Suprapubic skin (tissue), 4 donors: ENCODE measurements at regions not wholly inside any gene's neighbourhood (a gene's known extent, or its start where the extent isn't known, plus 50 kb on each side); places are given as distances from the start of the nearest gene placed in this dataset.

Experiments
- EP300 ChIP-seq: sonication (generic); formaldehyde crosslinking; IDR thresholded peaks from one replicate; pipeline ENCODE4 v1.6.1; 2017; ENCODE audit warnings: antibody characterized with exemption
- POLR2A ChIP-seq, 2 donors: fragments of 450-650 bp; IDR thresholded peaks; one replicate each; pipeline ENCODE4 v1.6.1; 2017; ENCODE audit warnings: antibody characterized with exemption in 2 of 2, mild to moderate bottlenecking in 2 of 2, moderate library complexity in 2 of 2
- POLR2AphosphoS5 ChIP-seq, 3 donors: sonication (generic); formaldehyde crosslinking; IDR thresholded peaks; one replicate each; pipeline ENCODE4 v1.6.1; 2017; ENCODE audit warnings: antibody characterized with exemption in 3 of 3
- TF ChIP-seq, protein P1 (sequence below), 2 donors: fragments of 200-600 bp in 1 of 2; fragments of 450-650 bp in 1 of 2; sonication (generic) in 1 of 2; IDR thresholded peaks; one replicate each; pipeline ENCODE4 v1.5.1; 2016 to 2019; ENCODE audit warnings: antibody characterized with exemption in 2 of 2, mild to moderate bottlenecking in 1 of 2, moderate library complexity in 1 of 2

DNA sequence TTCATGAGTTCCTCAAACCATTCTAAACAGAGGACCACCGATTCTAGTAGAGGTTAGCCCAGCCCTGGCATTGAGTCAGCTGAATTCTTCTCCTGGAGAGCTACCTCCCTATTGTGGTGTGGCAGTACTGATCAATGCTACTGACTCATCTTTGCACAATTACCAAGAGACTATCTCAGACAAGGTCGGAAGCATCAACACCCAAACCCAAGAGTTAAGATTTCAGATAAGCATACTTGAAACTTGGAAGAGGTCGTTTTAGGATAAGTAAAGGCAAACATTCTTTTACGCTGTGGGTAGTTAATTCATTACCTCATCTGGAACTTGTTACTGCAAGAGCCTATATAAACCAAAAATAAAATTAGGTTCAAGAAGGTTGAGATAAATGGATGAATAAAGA, 154.6 kb upstream of the NRBF2 start:
- no peak for TF ChIP-seq EP300
- TF ChIP-seq, protein P1, sequence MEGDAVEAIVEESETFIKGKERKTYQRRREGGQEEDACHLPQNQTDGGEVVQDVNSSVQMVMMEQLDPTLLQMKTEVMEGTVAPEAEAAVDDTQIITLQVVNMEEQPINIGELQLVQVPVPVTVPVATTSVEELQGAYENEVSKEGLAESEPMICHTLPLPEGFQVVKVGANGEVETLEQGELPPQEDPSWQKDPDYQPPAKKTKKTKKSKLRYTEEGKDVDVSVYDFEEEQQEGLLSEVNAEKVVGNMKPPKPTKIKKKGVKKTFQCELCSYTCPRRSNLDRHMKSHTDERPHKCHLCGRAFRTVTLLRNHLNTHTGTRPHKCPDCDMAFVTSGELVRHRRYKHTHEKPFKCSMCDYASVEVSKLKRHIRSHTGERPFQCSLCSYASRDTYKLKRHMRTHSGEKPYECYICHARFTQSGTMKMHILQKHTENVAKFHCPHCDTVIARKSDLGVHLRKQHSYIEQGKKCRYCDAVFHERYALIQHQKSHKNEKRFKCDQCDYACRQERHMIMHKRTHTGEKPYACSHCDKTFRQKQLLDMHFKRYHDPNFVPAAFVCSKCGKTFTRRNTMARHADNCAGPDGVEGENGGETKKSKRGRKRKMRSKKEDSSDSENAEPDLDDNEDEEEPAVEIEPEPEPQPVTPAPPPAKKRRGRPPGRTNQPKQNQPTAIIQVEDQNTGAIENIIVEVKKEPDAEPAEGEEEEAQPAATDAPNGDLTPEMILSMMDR (IDR thresholded peaks at IDR 0.05) = no peak
- TF ChIP-seq POLR2AphosphoS5 (IDR thresholded peaks at IDR 0.05) = no peak
- TF ChIP-seq POLR2A (IDR thresholded peaks at IDR 0.05) = no peak
